GDM1 (cell line): ENCODE measurements at regions not wholly inside any gene's neighbourhood (a gene's known extent, or its start where the extent isn't known, plus 50 kb on each side); places are given as distances from the start of the nearest gene placed in this dataset.

Experiments used
- DNase-seq: peaks from one replicate; lab custom pipeline; 2025; lab: John Stamatoyannopoulos, UW

DNA sequence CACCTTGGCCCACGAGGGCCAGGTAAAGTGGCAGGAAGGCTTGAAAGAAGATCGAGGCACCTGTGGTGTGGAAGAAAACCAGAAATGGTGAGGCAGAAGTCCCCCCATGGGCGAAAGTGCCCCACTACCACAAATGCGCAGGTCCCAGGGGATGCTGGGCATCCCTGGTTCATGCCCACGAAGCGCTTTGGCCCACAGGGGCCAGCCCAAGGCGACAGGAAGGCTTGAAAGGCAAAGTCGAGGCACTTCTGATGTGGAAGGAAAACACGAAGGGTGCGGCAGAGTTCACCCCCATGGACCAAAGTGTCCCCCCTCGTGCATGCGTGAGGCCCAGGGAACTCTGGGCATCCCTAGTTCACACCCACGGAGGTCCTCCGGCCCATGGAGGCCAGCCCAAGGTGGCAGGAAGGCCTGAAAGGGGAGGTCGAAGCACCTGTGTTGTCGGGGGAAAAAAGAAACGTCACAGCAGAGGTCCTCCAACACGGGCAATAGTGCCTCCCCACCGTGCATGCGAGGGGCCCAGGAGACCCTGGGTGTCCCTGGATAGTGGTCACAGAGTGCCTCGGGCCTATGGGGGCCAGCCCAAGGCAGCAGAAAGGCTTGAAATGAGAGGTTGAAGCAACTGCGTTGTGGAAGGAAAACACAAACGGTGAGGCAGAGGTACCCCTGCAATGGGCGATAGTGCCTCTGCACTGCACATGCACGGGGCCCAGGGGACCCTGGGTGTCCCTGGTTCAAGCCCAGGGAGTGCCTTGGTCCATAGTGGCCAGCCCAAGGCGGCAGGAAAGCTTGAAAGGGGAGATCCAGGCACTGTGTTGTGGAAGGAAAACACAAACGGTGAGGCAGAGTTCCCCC is 373.9 kb downstream of the ALG10 start:
- DNase-seq = no peak

DNA sequence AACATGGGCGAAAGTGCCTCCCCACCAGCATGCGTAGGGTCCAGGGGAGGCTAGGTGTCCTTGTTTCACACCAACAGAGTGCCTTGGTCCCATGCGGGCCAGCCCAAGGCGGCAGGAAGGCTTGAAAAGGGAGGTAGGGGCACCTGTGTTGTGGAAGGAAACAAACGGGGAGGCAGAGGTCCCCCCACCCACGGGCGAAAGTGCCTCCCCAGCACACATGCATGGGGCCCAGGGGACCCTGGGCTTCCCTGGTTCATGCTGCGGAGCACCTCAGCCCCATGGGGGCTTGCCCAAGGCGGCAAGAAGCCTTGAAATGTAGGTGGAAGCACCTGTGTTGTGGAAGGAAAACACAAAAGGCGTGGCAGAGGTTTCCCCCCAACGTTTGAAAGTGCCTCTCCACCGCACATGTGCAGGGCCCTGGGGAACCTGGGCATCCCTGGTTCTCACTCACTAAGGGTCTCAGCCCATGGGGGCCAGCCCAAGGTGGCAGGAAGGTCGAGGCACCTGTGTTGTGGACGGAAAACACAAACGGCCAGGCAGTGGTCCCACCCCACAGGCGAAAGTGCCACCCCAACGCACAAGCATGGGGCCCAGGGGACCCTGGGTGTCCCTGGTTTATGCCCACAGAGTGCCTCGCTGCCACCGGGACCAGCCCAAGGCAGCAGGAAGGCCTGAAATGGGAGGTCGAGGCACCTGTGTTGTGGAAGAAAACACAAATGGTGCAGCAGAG is 374.7 kb downstream of the ALG10 start:
- no peak for DNase-seq

DNA sequence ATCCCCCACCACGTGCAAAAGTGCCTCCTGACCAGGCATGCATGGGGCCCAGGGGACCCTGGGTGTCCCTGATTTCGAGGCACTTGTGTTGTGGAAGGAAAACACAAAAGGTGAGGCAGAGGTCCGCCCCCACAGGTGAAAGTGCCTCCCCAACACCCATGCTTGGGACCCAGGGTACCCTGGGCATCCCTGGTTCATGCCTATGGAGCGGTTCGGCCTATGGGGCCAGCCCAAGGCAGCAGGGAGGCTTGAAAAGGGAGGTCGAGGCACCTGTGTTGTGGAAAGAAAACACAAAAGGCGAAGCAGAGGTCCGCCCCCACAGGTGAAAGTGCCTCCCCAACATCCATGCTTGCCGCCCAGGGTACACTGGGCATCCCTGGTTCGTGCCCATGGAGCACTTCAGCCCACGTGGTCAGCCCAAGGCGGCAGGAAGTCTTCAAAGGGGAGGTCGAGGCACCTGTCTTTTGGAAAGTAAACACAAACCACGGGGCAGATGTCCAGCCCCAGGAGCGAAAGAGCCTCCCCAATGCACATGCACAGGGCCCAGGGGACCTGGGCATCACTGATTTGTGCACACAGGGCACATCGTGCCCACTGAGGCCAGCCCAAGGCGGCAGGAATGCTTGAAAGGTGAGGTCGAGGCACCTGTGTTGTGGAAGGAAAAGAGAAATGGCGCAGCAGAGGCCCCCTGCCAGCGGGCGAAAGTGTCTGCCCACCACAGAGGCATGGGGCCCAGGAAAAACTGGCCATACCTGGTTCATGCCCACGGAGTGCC is 375.5 kb downstream of the ALG10 start:
- DNase-seq = no peak

DNA sequence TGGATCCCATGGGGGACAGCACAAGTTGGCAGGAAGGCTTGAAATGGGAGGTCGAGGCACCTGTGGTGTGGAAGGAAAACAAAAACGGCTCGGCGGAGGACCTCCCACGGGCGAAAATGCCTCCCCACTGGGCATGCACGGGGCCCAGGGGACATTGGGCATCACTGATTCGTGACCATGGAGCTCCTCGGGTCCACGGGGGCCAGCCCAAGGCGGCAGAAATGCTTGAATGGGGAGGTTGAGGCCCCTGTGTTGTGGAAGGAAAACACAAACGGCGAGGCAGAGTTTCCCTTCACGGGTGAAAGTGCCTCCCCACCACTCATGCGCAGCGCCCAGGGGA is 376.0 kb downstream of the ALG10 start:
- no peak for DNase-seq

DNA sequence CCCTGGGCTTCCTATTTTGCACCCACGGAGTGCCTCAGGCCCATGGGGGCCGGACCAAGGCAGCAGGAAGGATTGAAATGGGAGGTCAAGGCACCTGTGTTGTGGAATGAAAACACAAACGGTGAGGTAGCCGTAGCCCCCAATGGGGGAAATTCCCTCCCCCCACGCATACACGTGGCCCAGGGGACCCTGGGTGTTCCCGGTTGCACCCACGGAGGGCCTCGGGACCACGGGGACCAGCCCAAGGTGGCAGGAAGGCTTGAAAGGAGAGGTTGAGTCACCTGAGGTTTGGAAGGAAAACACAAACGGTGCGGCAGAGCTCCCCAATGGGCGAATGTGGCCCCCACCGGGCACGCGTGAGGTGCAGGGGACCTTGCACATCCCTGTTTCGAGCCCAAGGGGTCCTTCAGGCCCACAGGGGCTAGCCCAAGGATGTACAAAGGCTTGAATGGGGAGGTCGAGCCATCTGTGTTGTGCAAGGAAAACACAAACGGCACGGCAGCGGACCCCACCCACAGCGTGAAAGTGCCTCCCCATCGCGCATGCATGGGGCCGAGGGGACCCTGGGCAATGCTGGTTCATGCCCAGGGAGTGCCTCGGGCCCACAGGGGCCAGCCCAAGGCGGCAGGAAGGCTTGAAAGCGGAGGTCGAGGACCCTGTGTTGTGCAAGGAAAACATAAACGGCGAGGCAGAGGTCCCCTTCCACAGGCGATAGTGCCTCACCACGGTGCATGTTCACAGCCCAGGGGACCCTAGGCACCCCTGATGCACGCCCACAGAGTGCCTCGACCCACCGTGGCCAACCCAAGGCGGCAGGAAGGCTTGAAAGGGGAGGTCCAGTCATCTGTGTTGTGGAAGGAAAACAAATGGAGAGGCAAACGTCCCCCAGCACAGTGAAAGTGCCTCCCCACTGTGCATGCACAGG is 376.7 kb downstream of the ALG10 start:
- no peak for DNase-seq

DNA sequence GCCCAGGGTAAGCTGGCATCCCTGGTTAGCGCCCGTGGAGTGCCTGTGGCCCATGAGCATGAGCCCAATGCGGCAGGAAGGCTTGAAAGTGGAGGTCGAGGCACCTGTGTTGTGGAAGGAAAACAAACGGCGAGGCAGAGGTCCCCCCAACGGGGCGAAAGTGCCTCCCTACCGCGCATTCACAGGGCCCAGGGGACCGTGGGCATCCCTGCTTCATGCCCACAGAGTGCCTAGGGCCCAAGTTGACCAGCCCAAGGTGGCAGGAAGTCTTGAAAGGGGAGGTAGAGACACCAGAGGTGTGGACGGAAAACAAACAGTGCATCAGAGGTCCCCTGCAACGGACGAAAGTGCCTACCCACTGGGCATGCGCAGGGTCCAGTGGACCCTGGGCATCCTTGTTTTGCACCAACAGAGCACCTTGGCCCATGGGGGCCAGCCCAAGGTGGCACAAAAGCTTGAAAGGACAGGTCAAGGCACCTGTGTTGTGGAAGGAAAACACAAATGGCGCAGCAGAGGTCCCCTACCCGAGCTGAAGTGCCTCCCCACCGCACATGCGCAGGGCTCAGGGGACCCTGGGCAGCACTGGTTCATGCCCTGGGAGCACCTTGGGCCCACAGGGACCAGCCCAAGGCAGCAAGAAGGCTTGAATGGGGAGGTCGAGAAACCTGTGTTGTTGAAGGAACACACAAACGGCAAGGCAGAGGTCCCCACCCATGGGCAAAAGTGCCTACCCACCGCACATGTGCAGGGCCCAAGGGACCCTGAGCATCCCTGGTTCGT is 377.5 kb downstream of the ALG10 start:
- DNase-seq = no peak

DNA sequence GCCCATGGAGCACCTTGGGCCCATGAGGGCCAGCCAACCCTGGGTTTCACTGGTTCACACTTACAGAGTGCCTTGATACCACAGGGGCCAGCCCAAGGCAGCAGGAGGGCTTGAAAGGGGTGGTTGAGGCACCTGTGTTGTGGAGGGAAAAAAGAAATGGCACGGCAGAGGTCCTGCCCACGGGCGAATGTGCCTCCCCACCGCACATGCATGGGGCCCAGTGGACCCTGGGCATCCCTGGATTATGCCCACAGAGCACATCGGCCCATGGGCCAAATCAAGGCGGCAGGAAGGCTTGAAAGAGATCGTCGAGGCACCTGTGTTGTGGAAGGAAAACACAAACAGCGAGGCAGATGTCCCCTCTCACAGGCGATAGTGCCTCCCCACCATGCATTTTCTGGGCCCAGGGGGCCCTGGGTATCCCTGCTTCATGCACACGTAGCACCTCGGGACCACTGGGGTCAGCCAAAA is 378.1 kb downstream of the ALG10 start:
- DNase-seq = no peak

DNA sequence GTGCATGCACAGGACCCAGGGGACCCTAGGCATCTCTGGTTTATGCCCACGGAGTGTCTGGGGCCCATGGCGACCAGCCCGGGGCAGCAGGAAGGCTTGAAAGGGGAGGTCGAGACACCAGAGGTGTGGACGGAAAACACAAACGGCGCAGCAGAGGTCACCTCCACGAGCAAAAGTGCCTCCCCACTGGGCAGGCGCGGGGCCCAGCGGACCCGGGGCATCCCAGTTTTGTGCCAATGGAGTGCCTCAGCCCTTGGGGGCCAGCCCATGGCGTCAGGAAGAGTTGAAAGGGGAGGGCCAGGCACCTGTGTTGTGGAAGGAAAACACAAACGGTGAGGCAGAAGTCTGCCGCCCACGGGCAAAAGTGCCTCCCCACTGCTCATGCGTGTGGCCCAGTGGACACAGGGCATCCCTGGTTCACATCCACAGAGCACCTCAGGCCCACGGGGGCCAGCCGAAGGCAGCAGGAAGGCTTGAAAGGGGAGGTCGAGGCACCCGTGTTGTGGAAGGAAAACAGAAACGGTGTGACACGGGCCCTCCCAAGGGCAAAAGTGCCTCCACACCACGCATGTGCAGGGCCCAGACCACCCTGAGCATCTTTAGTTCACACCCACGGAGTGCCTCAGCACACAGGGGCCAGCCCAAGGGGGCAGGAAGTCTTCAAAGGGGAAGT is 378.8 kb downstream of the ALG10 start:
- DNase-seq = no peak

DNA sequence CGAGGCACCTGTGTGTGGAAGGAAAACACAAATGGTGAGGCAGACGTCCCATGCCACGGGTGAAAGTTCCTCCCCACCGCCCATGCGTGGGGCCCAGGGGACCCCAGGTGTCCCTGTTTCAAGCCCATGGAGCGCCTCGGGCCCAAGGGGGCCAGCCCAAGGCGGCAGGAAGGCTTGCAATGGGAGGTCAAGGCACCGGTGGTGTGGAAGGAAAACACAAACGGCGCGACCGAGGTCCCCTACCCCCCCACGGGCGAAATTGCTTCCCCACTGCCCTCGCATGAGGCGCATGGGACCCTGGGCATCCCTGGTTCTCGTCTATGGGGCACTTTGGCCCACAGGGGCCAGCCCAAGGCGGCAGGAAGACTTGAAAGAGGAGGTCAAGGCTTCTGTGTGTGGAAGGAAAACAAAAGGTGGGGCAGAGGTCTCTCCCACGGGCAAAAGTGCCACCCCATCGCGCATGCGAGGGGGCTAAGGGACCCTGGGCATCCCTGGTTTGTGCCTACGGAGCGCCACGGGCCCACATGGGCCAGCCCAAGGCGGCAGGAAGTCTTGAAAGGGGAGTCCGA is 379.4 kb downstream of the ALG10 start:
- DNase-seq = no peak

DNA sequence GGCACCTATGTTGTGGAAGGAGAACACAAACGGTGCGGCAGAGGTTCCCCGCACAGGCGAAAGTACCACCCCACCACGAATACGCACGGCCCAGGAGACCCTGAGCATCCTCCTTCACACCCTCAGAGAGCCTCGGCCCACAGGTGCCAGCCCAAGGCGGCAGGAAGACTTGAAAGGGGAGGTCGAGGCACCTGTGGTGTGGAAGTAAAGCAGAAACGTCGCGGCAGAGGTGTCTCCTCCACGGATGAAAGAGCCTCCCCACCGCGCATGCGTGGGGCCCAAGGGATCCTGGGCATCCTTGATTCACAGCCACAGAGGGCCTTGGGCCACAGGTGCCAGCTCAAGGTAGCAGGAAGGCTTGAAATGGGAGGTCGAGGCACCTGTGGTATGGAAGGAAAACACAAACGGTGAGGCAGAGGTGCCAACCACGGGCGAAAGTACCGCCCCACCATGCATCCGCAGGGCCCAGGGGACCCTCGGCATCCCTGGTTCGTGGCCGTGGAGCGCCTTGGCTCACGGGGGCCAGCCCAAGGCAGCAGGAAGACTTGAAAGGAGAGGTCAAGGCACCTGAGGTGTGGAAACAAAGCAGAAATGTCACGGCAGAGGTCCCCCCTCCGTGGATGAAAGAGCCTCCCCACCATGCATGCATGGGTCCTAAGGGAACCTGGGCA is 380.1 kb downstream of the ALG10 start:
- DNase-seq = no peak

DNA sequence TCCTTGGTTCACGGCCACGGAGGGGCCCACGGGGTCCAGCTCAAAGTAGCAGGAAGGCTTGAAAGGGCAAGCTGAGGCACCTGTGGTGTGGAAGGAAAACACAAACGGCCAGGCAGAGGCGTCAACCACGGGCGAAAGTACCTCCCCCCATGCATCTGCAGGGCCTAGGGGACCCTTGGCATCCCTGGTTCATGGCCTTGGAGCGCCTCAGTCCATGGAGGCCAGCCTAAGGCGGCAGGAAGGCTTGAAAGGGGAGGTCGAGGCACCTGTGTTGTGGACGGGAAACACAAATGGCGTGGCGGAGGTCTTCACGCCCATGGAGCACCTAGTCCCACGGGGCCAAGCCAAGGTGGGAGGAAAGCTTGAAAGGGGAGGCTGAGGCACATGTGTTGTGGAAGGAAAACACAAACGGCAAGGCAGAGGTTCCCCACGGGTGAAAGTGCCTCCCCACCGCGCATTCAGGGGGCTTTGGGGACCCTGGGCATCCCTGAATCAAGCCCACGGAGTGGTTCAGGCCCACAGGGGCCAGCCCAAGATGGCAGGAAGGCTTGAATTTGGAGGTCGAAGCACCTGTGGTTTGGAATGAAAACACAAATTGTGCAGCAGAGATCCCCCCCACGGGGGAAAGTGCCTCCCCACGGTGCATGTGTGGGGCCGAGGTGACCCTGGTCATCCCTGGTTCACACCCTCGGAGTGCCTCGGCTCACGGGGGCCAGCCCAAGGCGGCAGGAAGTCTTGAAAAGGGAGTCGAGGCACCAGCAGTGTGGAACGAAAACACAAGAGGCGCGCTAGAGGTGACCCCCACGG is 380.8 kb downstream of the ALG10 start:
- no peak for DNase-seq

DNA sequence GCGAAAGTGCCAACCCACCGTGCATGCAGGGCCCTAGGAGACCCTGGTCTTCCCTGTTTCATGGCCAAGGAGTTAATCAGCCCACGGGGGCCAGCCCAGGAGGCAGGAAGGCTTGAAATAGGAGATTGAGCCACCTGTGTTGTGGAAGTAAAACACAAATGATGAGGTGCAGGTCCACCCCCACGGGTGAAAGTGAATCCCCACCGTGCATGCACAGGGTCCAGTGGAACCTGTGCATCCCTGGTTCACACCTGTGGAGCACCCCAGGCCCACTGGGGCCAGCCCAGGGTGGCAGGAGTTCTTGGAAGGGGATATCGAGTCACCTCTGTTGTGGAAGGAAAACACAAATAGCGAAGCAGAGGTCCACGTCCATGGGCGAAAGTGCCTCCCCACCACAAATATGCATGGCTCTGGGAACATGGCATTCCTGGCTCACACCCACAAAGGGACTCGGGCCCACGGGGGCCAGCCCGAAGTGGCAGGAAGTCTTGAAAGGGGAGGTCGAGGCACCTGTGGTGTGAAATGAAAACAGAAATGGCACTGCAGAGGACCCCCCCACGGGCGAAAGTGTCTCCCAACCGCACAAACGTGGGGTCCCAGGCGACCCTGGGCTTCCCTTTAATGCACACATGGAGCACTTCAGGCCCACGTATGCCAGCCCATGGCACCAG is 381.5 kb downstream of the ALG10 start:
- DNase-seq = no peak

DNA sequence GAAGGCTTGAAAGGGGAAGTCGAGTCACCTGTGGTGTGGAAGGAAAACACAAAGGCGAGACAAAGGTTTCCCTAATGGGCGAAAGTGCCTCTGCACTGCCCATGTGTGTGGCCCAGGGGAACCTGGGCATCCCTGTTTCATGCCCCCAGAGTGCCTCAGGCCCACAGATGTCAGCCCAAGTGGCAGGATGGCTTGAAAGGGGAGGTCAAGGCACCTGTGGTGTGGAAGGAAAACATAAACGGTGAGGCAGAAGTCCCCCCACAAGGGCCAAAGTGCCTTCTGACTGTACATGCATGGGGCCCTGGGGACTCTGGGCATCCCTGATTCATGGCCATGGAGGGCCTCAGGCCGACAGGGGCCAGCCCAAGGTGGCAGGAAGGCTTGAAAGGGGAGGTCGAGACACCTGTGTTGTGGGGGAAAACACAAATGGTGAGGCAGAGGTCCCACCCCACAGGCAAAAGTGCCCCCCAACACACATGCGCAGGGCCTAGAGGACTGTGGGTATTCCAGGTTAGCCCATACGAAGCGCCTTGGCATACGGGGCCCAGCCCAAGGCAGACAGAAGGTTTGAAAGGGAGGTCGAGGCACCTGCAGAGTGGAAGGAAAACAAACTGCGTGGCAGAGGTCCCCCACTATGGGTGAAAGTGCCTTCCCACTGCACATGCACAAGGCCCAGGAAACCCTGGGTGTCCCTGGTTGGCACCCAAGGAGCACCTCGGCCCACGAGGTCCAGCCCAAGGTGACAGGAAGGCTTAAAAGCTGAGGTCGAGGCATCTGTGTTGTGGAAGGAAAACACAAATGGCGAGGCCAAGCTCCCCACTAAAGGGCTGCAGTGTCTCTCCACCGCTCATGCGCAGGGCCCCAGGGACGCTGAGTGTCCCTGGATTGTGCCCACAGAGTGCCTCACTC is 382.3 kb downstream of the ALG10 start:
- no peak for DNase-seq

DNA sequence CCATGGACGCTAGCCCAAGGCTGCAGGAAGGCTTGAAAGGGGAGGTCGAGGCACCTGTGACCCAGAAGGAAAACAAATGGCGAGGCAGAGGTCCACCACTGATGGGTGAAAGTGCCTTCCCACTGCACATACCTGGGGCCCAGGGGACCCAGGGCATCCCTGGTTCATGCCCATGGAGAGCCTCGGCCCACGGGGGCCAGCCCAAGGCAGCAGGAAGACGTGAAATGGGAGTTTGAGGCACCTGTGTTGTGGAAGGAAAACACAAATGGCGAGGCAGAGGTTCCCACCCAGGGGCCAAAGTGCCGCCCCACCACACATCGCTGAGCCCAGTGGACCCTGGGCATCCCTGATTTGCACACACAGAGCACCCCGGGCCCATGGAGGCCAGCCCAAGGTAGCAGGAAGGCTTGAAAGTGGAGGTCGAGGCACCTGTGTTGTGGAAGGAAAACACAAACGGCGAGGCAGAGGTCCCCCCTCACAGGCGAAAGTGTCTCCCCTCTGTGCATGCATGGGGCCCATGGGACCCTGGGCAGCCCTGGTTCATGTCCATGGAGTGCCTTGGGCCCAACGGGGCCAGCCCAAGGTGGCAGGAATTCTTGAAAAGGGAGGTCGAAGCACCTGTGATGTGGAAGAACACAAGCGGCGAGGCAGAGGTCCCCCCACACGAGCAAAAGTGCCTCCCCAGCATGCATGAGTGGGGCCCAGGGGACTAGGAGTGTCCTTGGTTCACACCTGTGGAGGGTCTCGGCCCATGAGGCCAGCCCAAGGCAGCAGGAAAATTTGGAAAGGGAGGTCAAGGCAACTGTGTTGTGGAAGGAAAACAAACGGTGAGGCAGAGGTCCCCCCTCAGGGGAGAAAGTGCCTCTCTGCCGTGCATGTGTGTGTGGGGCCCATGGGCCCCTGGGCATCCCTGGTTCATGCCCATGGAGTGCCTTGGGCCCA is 383.3 kb downstream of the ALG10 start:
- DNase-seq = no peak

DNA sequence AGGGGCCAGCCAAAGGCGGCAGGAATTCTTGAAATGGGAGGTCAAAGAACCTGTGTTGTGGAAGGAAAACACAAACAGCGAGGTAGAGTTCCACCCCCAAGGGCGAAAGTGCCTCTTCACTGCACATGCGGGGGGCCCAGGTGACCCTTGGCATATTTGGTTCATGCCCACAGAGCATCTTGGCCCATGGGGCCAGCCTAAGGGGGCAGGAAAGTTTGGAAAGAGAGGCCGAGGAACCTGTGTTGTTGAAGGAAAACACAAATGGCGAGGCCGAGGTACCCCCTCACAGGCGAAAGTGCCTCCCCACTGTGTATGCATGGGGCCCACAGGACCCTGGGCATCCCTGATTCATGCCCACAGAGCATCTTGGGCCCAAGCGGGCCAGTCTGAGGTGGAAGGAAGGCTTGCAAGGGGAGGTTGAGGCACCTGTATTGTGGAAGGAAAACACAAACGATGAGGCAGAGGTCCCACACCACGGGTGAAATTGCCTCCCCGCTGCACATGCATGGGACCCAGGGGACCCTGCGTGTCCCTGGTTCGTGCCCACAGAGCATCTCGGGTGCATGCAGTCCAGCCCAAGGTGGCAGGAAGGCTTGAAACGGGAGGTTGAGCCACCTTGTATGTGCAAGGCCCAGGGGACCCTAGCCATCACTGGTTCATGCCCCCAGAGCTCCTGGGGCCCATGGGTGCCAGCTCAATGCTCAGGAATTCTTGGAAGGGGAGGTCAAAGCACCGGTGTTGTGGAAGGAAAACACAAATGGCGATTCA is 384.1 kb downstream of the ALG10 start:
- DNase-seq = no peak
